ENCODE measurements at regions not wholly inside any gene's neighbourhood (a gene's known extent, or its start where the extent isn't known, plus 50 kb on each side); places are given as distances from the start of the nearest gene placed in this dataset.

DNA sequence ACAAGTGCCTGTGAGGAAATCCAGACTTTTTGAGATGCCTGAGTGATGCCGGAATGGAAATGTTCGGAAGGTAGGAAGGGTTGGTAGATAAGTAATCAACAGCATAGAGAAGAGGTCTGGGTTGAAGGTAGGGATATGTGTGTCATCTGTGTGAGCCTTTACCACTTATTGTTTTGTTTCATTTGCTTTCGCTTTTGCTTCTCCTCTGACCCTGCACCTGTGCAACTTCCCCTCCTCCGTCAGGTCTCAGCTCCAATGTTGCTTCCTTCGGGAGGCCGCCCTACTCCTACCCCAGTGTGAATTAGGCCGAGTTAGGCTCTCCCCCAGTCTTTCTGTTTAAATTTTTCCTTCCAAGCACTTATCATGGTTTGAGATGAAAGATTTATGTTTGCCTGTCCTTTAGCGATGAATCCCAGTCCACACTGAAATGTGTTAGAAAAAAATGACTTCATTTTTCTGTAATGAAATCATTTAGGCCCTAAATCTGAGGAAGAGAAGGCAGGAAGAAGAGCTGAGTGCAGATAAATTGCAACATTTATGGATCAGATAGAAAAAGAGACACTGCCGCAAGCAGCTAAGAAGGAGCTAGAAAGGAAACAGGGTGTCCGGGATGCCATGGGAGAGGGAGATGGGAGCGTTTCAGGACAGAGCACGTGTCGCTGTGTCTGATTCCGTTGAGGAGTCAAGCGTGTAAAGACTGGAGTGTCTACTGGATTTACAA, 139.6 kb upstream of the PELI1 start:
- WGBS, 10 experiments: 10 to 100% (median 77%) methylated on average over 2 to 15 of the region's 15 CpGs

GRCh38 chr2:64284751-64285150, 140.5 kb upstream of the PELI1 start:
- 57 to 90% (median 83%) methylated on average over 1 to 2 of the region's 3 CpGs; no CpG with 5 or more reads in 7 of the 10 experiments for WGBS, 10 experiments
- no peak for ATAC-seq (replicated peaks in 6 of 8)

More for the DNA sequence above, 139.6 kb upstream of the PELI1 start:
- Histone ChIP-seq H3K4me1 (replicated peaks in 1 of 2) (peaks cover 6 to 29% of the 10 kb centered on the region in 2 donors), H3K27ac (peak overlapping the region in 1 of 2 donors; percentile 23), H3K4me3 (no peak overlapping the region)
- ATAC-seq (replicated peaks in 6 of 8): peak in 5 of 8 experiments; percentile 38 to 67 (median 53)
- in situ Hi-C loops (cut with MboI; ENCODE audit: low pct_unique_long_range_greater_than_20kb in 2 of 9, low sequenced_read_pairs in 9 of 9, unreplicated experiment in 9 of 9): no loop called here

DNA sequence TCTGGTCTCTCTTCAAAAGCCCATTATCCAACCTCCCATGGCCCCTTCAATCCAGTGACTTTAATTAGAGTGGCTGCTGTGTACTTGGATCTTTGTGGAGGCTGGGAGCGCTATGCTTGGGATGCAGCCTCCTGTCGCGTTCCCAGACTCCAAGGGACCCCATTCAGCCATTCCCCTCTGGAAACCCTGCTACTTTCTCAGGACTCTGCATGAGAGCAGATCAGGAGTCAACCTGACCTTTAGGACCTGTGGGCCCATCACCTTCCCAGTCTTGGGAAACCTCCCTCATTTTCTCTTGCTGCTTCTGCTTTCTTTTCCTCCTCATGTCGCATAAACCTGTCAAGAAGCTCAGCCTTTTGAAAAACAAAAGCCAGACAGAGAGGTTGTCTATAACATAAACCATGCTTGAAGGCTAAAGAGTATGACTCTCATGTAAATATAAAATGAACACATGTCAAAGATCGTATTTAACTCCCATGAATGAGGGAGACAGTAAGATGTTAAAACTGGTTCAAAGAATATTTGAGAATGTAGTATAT, 143.1 kb upstream of the PELI1 start:
- in situ Hi-C loops (cut with MboI; ENCODE audit: low pct_unique_long_range_greater_than_20kb in 2 of 9, low sequenced_read_pairs in 9 of 9, unreplicated experiment in 9 of 9): no loop called here
- H3K4me1 ChIP-seq (replicated peaks in 1 of 2): peaks cover 6 to 31% of the 10 kb centered on the region in 2 donors
- 56 to 100% (median 94%) methylated on average over 1 to 5 of the region's 5 CpGs; no CpG with 5 or more reads in 1 of the 10 experiments for WGBS, 10 experiments
- no peak for ATAC-seq (replicated peaks in 6 of 8)
- H3K27ac ChIP-seq: no peak overlapping the region
- no peak overlapping the region for H3K4me3 ChIP-seq

More at GRCh38 chr2:64284751-64285150, 140.5 kb upstream of the PELI1 start:
- H3K27ac ChIP-seq: no peak overlapping the region
- H3K4me3 ChIP-seq: no peak overlapping the region
- in situ Hi-C loops (cut with MboI; ENCODE audit: low pct_unique_long_range_greater_than_20kb in 2 of 9, low sequenced_read_pairs in 9 of 9, unreplicated experiment in 9 of 9): no loop called here
- H3K4me1 ChIP-seq (replicated peaks in 1 of 2): peaks cover 6 to 31% of the 10 kb centered on the region in 2 donors

DNA sequence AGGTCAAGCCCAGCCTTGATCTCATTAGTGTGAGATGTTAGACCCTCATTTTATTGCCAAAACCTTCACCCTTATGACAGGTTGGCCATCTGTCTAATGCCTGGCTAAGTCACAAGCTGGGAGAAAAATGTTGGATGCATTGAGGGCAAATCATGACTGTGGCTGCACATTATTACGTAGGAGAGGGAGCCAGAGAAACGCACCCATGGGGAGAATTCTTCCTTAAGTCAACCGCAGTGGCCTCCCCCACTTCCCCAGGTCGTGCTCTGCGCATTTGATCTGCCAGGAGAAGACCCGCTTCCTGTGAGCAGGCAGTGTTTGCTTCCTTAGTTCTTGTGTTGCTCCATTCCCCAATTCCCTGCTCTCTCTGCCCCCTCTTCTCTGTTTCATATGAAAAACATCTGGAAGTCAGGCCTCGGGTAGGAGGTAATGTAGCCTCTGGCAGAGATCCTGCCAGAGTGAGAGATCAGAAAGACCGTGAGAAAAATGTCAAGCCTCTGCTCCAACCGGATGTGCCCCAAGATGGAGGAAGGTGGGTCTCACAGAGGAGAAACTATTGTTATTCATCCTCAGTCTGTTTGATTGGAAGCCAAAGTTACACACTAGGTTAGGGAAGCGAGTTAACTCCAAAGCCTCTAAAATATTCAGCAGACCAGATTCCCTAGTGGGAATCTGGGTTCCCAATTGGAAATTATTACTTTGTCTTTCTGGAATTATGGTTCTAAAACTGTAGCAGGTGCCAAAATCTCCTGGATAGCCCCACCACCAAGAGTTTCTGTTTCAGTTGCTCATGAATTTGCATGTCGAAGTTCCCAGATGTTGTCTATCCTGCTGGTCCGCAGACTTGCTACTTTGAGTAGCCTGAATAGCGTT, 144.3 kb upstream of the PELI1 start:
- in situ Hi-C loops (cut with MboI; ENCODE audit: low pct_unique_long_range_greater_than_20kb in 2 of 9, low sequenced_read_pairs in 9 of 9, unreplicated experiment in 9 of 9): no loop called here
- Histone ChIP-seq H3K27ac (no peak overlapping the region), H3K4me1 (replicated peaks in 1 of 2) (peaks cover 6 to 27% of the 10 kb centered on the region in 2 donors), H3K4me3 (no peak overlapping the region)
- peak in 2 of 8 experiments; percentile 38 to 40 for ATAC-seq (replicated peaks in 6 of 8)
- 17 to 100% (median 65%) methylated on average over 2 to 11 of the region's 13 CpGs for WGBS, 10 experiments

- H3K4me3 ChIP-seq: no peak overlapping the region
- H3K4me1 ChIP-seq (replicated peaks in 1 of 2): peaks cover 6 to 20% of the 10 kb centered on the region in 2 donors
- no peak for ATAC-seq (replicated peaks in 6 of 8)
- in situ Hi-C loops (cut with MboI; ENCODE audit: low pct_unique_long_range_greater_than_20kb in 2 of 9, low sequenced_read_pairs in 9 of 9, unreplicated experiment in 9 of 9): no loop called here
- no peak overlapping the region for H3K27ac ChIP-seq
- WGBS, 10 experiments: 16 to 100% (median 84%) methylated on average over 1 to 5 of the region's 5 CpGs; no CpG with 5 or more reads in 3 of the 10 experiments
These were observed 145.0 kb upstream of the PELI1 start for GRCh38 chr2:64289251-64289650.

GRCh38 chr2:64289737-64290136, 145.5 kb upstream of the PELI1 start:
- Histone ChIP-seq H3K4me3 (no peak overlapping the region), H3K4me1 (replicated peaks in 1 of 2) (peaks cover 6 to 16% of the 10 kb centered on the region in 2 donors), H3K27ac (no peak overlapping the region)
- ATAC-seq (replicated peaks in 6 of 8): no peak
- in situ Hi-C loops (cut with MboI; ENCODE audit: low pct_unique_long_range_greater_than_20kb in 2 of 9, low sequenced_read_pairs in 9 of 9, unreplicated experiment in 9 of 9): no loop called here
- 83 to 100% (median 100%) methylated on average over 1 of the region's 1 CpG; no CpG with 5 or more reads in 5 of the 10 experiments for WGBS, 10 experiments

DNA sequence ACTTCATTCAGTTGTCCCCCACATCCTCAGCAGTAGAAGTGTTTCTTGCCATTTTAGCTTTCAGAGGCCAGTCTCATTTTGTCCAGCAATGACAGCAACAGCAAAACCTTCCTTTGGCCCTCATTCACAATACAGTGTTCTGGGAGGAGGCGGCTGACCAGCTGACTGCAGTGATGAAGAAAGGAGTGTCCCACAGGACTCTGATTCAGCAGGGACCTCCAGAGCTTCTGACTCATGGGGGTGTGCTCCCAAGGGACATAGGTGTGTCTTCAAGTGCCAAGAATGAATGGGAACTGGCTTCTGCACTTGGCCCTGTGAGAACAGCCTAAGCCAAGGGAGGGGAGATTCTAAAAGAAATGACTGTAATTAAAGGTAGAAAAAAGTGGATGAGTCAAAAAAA, 147.0 kb upstream of the PELI1 start:
- H3K27ac ChIP-seq: no peak overlapping the region
- H3K4me1 ChIP-seq (replicated peaks in 1 of 2): peaks cover 7 to 19% of the 10 kb centered on the region in 2 donors
- 17 to 100% (median 100%) methylated on average over 1 of the region's 1 CpG; no CpG with 5 or more reads in 7 of the 10 experiments for WGBS, 10 experiments
- in situ Hi-C loops (cut with MboI; ENCODE audit: low pct_unique_long_range_greater_than_20kb in 2 of 9, low sequenced_read_pairs in 9 of 9, unreplicated experiment in 9 of 9): no loop called here
- ATAC-seq (replicated peaks in 6 of 8): peak in 3 of 8 experiments; percentile 23 to 99 (median 93)
- no peak overlapping the region for H3K4me3 ChIP-seq

DNA sequence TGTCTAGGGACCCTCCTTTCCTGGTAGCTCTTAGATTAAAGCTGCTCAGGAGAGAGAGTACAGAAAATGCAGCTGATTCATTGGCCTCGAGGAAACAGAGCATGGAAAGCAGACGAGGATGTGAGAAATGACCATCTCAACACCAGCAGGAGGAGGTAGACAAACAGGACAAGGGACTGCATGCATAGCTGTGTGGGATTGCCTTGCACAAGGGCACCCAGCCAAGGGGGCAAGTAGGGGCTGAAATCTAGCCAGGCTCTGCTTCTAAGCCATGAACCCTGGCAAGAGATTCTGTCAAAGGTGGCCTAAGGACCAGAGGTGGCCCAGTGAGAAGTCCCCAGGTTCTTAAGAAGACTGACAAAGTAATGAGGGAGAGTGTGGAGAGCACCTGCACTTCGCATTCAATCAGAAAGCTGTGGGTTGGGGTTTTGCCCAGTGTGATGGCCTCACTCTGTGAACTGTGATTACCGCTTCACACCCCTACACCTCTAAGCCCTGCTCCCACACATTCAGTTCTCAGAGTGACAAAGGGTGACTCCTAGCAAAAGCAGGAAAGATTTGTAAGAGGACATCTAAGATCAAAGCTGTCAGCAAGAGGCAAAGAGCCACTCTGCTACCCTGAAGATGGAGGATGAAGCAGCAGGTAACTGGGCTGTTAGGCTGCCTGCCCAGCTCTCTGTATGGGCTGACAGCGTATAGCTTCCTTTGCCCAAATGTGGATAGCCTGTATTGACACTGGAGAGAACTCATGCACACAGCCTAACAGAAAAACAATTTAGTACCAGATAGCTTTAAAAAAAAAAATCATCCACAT, 151.3 kb upstream of the PELI1 start:
- in situ Hi-C loops (cut with MboI; ENCODE audit: low pct_unique_long_range_greater_than_20kb in 2 of 9, low sequenced_read_pairs in 9 of 9, unreplicated experiment in 9 of 9): no loop called here
- no peak overlapping the region for H3K27ac ChIP-seq
- no peak for ATAC-seq (replicated peaks in 6 of 8)
- WGBS, 10 experiments: 40 to 100% (median 75%) methylated on average over 1 to 4 of the region's 5 CpGs; no CpG with 5 or more reads in 4 of the 10 experiments
- H3K4me3 ChIP-seq: no peak overlapping the region
- peaks cover 4 to 6% of the 10 kb centered on the region in 2 donors for H3K4me1 ChIP-seq (replicated peaks in 1 of 2)

- ATAC-seq (replicated peaks in 6 of 8): peak; percentile 36 to 97 (median 68)
- 0% methylated on average over 1 of the region's 4 CpGs; no CpG with 5 or more reads in 9 of the 10 experiments for WGBS, 10 experiments
- Histone ChIP-seq H3K4me3 (no peak overlapping the region), H3K4me1 (replicated peaks in 1 of 2) (peaks cover 4 to 6% of the 10 kb centered on the region in 2 donors), H3K27ac (no peak overlapping the region)
- in situ Hi-C loops (cut with MboI; ENCODE audit: low pct_unique_long_range_greater_than_20kb in 2 of 9, low sequenced_read_pairs in 9 of 9, unreplicated experiment in 9 of 9): no loop called here
These were observed 151.9 kb upstream of the PELI1 start for GRCh38 chr2:64296140-64296480.

DNA sequence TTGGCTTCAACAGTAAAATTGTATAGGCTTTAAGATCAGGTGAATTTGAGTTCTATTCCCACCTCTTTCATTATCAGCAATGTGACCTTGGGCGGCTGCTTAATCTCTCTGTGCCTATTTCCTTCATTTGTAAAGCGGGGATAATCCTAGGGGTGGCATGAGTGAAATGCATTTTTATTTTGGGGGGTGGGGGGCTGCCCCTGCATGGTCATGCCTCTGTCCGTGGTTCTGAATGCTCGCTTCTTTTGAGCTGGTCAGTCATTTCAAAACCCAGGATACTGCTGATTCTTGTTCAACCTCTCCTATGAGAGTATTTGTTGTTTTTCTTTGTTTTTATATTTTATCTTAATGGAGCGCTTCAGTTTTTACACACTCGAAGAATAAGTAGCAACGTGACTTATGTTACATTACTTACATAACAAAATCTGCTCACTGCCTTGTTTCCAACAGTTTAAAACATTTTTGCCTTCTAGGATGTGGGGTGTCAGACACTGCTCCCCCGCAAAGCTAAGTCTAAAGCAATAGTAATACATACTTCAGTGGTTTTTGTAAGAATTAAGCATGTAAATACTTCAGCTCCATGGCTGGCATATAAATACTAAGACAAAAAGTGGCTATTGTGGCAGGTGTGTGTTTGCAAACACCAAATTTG, 152.6 kb upstream of the PELI1 start:
- in situ Hi-C loops (cut with MboI; ENCODE audit: low pct_unique_long_range_greater_than_20kb in 2 of 9, low sequenced_read_pairs in 9 of 9, unreplicated experiment in 9 of 9): no loop called here
- Histone ChIP-seq H3K27ac (no peak overlapping the region), H3K4me1 (replicated peaks in 1 of 2) (peaks cover 4 to 6% of the 10 kb centered on the region in 2 donors), H3K4me3 (no peak overlapping the region)
- 25 to 94% (median 79%) methylated on average over 1 to 8 of the region's 8 CpGs; no CpG with 5 or more reads in 2 of the 10 experiments for WGBS, 10 experiments
- ATAC-seq (replicated peaks in 6 of 8): no peak

DNA sequence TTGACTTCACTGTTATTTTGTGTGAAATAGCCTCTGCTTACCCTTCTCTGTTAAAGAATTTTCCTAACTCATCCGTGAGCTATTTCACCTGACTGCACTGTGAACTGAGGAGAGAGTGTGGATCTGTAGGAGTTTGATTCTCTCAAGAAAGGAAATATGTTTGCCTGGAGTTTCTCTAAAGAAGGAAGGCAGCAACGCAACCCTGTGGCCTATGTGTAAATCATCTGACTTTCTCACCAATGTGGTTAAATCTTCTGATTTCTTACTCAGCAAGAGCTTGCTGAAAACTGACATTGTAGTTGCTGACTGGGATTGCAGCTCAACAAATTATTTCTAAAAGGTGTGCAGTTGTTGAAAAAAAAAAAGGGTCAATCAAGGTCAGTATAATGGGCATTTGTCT, 153.9 kb upstream of the PELI1 start:
- Histone ChIP-seq H3K4me3 (no peak overlapping the region), H3K27ac (no peak overlapping the region), H3K4me1 (replicated peaks in 1 of 2) (peaks cover 4 to 6% of the 10 kb centered on the region in 2 donors)
- ATAC-seq (replicated peaks in 6 of 8): no peak
- in situ Hi-C loops (cut with MboI; ENCODE audit: low pct_unique_long_range_greater_than_20kb in 2 of 9, low sequenced_read_pairs in 9 of 9, unreplicated experiment in 9 of 9): no loop called here
- WGBS, 10 experiments: 60 to 100% (median 86%) methylated on average over 1 to 2 of the region's 2 CpGs; no CpG with 5 or more reads in 2 of the 10 experiments

DNA sequence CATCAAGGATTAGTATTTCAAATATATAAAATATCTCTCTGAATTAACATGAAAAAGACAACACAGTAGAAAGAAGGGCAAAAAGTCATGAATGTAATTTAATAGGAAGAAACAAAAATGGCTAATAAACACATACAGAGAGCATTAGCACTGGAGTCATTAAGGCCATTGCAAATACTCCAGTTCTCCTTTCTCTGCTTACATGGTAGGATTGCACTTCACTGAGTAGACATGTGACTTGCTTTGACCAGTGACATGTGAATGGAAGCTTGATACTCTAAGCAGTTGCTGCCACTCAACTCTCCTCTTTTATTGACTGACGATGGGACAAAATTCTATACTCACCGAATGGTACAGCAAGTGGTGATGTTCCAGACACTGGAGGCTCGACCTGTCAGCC, 153.9 kb upstream of the LGALSL start:
- in situ Hi-C loops (cut with MboI; ENCODE audit: low pct_unique_long_range_greater_than_20kb in 2 of 9, low sequenced_read_pairs in 9 of 9, unreplicated experiment in 9 of 9): loop anchor here in 2 of 9 experiments (25.0 kb wide), 1 partner anchor 238 kb away; no protein-coding TSS in a partner anchor

More for the DNA sequence above, 153.9 kb upstream of the LGALSL start:
- Histone ChIP-seq H3K4me3 (no peak overlapping the region), H3K4me1 (replicated peaks in 1 of 2) (peaks cover 4 to 6% of the 10 kb centered on the region in 2 donors), H3K27ac (no peak overlapping the region)
- ATAC-seq (replicated peaks in 6 of 8): no peak
- WGBS, 10 experiments: 62 to 100% (median 86%) methylated on average over 1 to 3 of the region's 3 CpGs; no CpG with 5 or more reads in 1 of the 10 experiments
